Mesothelial cell of epicardium (in vitro differentiated cells): ENCODE measurements at regions not wholly inside any gene's neighbourhood (a gene's known extent, or its start where the extent isn't known, plus 50 kb on each side); places are given as distances from the start of the nearest gene placed in this dataset.

ENCODE experiments used
- DNase-seq, 2 experiments: peaks; one replicate each; pipeline ENCODE4 v3.0.0; 2021; ENCODE audit warnings: low spot score in 2 of 2; ENCODE audit not compliant: unreplicated experiment in 2 of 2
- H3K27ac Mint-ChIP-seq: 2 replicates; pipeline ENCODE4 v1.8.0; 2021; ENCODE audit warnings: mixed read lengths
- H3K27me3 Mint-ChIP-seq: 2 replicates; pipeline ENCODE4 v1.8.0; 2021; ENCODE audit warnings: low read depth, mixed read lengths
- H3K36me3 Mint-ChIP-seq: 2 replicates; pipeline ENCODE4 v1.8.0; 2021; ENCODE audit warnings: mixed read lengths
- H3K4me1 Mint-ChIP-seq: 2 replicates; pipeline ENCODE4 v1.8.0; 2021; ENCODE audit warnings: mixed read lengths
- H3K4me3 Mint-ChIP-seq: 2 replicates; pipeline ENCODE4 v1.8.0; 2021; ENCODE audit warnings: mild to moderate bottlenecking, moderate library complexity, mixed read lengths
- H3K9me3 Mint-ChIP-seq: 2 replicates; pipeline ENCODE4 v1.8.0; 2021; ENCODE audit warnings: mixed read lengths
- TF ChIP-seq, protein P1 (sequence below): fragments of 200-600 bp; sonication (generic); IDR thresholded peaks from one replicate; pipeline ENCODE4 v1.5.0; 2021; ENCODE audit warnings: antibody characterized with exemption; ENCODE audit not compliant: unreplicated experiment

DNA sequence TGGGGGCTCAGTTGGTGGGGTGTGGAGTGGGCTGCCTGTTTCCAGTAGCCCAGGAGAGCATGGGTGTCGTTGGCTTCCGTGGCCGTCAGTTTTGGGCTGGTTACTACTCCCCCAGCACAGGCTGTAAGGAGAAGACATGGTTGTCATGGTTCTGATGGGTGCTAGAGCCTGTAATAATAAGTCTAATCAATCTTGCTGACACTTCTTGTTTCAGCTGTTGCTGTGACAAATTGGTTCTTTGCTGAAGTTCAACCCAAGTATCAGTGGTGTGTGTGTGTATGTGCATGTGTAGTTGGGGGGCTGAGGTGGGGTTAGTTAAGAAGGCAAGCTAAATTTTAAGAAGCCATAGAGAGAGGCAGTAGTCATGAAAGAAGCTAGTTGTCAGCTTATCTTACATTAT is 61.3 kb upstream of the DBX1 start:
- no peaks in the 10 kb centered on the region for H3K36me3 Mint-ChIP-seq
- H3K27me3 Mint-ChIP-seq, result peaks cover 52% of the 10 kb centered on the region
- no peaks in the 10 kb centered on the region for H3K9me3 Mint-ChIP-seq
- H3K4me3 Mint-ChIP-seq, result no peak overlapping the region
- TF ChIP-seq, protein P1, sequence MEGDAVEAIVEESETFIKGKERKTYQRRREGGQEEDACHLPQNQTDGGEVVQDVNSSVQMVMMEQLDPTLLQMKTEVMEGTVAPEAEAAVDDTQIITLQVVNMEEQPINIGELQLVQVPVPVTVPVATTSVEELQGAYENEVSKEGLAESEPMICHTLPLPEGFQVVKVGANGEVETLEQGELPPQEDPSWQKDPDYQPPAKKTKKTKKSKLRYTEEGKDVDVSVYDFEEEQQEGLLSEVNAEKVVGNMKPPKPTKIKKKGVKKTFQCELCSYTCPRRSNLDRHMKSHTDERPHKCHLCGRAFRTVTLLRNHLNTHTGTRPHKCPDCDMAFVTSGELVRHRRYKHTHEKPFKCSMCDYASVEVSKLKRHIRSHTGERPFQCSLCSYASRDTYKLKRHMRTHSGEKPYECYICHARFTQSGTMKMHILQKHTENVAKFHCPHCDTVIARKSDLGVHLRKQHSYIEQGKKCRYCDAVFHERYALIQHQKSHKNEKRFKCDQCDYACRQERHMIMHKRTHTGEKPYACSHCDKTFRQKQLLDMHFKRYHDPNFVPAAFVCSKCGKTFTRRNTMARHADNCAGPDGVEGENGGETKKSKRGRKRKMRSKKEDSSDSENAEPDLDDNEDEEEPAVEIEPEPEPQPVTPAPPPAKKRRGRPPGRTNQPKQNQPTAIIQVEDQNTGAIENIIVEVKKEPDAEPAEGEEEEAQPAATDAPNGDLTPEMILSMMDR, result no peak
- DNase-seq, result no peak
- no peak overlapping the region for H3K27ac Mint-ChIP-seq
- H3K4me1 Mint-ChIP-seq, result no peaks in the 10 kb centered on the region

DNA sequence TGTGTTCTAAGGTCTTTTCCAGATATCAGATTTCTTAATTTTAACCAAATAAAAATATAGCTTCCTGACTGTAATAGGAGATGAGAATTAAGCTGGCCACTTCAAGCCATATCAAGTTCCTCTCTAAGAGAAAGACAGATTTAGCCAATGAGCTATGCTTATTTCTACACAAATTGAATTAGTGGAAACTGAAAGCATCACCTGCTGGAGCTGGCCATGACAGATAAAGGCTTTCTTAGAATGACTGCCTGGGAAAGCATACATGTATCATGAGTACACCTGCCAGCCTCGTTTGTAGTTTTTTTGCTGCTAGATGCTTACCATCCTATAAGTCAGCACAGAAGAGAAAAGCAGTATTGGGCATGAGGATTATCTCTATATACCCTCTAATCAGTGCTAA is 53.5 kb upstream of the DBX1 start:
- TF ChIP-seq, protein P1, result no peak
- H3K4me3 Mint-ChIP-seq, result no peak overlapping the region
- peaks cover 41% of the 10 kb centered on the region for H3K27me3 Mint-ChIP-seq
- H3K27ac Mint-ChIP-seq, result no peak overlapping the region
- no peaks in the 10 kb centered on the region for H3K36me3 Mint-ChIP-seq
- H3K4me1 Mint-ChIP-seq, result no peaks in the 10 kb centered on the region
- no peak for DNase-seq
- H3K9me3 Mint-ChIP-seq, result no peaks in the 10 kb centered on the region

DNA sequence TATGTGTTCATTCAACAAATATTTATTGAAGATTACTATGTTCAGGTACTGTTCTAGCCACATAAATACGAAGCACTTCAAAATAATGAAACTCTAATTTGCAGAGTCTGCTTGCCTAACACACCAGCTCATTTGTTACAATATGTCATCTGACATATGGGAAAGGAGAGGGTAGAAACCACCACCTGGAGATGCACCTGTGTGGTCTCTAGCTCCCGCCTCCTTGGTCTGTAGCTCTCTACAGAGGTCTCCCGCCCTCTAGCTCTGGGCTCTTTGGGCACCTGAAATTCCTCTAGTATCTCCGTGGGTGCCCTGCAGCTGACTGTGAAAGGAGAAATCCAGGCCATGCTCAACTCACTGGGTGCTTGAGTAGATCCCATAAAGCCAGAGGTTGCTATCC is 51.4 kb upstream of the DBX1 start:
- DNase-seq, result no peak
- Mint-ChIP-seq H3K27me3 (peaks cover 62% of the 10 kb centered on the region), H3K4me3 (no peak overlapping the region), H3K4me1 (peaks cover 6% of the 10 kb centered on the region), H3K36me3 (no peaks in the 10 kb centered on the region), H3K9me3 (no peaks in the 10 kb centered on the region), H3K27ac (no peak overlapping the region)
- TF ChIP-seq, protein P1, result no peak
